ENCODE measurements at regions not wholly inside any gene's neighbourhood (a gene's known extent, or its start where the extent isn't known, plus 50 kb on each side); places are given as distances from the start of the nearest gene placed in this dataset.

DNA sequence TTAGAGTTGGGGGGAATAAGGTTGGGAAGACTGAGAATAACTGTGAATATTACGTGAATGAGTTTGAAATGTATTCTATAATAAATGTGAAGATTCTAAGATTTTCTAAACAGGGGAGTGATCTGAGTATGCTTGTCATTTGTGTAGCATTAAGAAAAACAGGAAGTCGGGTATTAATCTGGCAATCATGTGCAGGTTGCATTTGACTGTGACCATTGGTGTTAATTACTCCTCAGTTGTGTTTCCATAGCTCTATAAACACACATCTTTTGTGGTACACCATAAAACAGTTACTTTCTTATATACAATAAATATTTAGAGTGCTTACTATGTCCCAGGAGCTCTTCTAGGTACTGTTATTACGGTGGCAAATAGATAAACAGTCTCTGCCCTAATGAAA lies 434.4 kb upstream of the PDE3A start:
- no peak for DNase-seq (ENCODE audit: low read depth in 4 of 6, low spot score in 6 of 6)
- no peak overlapping the region for H3K4me3 ChIP-seq (ENCODE audit: low read depth, low read length)
- H3K4me1 ChIP-seq (ENCODE audit: control insufficient read depth, insufficient read depth, low read length): no peaks in the 10 kb centered on the region
- no peaks in the 10 kb centered on the region for H3K27me3 ChIP-seq (ENCODE audit: control insufficient read depth, insufficient read depth, low read length)
- WGBS (ENCODE audit: insufficient coverage): 100% methylated on average over 1 of the region's 3 CpGs
- H3K27ac ChIP-seq (ENCODE audit: low read depth, low read length): no peak overlapping the region
- H3K9me3 ChIP-seq (ENCODE audit: control insufficient read depth, insufficient read depth, low read length): no peaks in the 10 kb centered on the region
- no peaks in the 10 kb centered on the region for H3K36me3 ChIP-seq (ENCODE audit: control insufficient read depth, insufficient read depth, low read length)

DNA sequence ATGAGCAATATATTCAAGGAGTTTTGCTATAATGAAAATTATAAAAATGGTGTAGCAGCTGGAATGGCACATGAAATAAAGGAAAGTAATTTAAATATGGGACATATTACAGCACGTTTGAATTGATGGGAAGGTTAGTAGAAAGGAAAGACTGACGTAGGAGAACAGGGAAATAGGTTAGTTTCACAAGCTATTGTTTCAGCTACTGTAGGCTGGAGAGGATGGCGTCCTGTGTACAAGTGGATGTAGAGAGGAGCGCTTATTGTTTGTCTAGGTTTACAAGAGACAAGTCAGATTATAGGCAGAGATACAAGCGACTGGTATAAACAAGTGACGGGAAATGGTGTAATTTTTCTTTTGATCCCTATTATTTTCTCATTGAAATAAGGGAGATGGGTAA lies 431.2 kb upstream of the PDE3A start:
- Histone ChIP-seq H3K27ac (ENCODE audit: low read depth, low read length) (no peak overlapping the region), H3K36me3 (ENCODE audit: control insufficient read depth, insufficient read depth, low read length) (no peaks in the 10 kb centered on the region), H3K4me3 (ENCODE audit: low read depth, low read length) (no peak overlapping the region), H3K4me1 (ENCODE audit: control insufficient read depth, insufficient read depth, low read length) (no peaks in the 10 kb centered on the region), H3K27me3 (ENCODE audit: control insufficient read depth, insufficient read depth, low read length) (no peaks in the 10 kb centered on the region), H3K9me3 (ENCODE audit: control insufficient read depth, insufficient read depth, low read length) (no peaks in the 10 kb centered on the region)
- 86% methylated on average over 5 of the region's 6 CpGs for WGBS (ENCODE audit: insufficient coverage)
- DNase-seq (ENCODE audit: low read depth in 4 of 6, low spot score in 6 of 6): no peak

DNA sequence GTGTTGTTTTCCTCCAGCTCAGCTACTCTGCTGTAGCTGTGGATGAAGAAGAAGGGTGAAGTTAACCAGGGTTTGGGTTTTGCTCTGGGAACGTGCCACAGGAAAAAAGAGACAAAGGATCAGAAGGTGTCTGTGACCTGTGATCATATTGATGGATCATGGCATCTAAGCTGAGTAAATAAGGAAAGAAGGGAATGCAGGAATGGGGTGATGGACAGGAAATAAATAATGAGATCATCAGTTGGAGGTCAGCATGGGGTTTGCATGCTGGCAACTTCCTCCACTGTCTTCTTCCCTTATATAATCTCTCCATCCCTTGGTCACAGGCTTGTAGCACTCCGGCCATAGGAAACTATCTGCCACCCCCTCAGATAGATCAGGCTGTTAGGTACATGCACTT lies 430.3 kb upstream of the PDE3A start:
- Histone ChIP-seq H3K36me3 (ENCODE audit: control insufficient read depth, insufficient read depth, low read length) (no peaks in the 10 kb centered on the region), H3K9me3 (ENCODE audit: control insufficient read depth, insufficient read depth, low read length) (no peaks in the 10 kb centered on the region), H3K4me1 (ENCODE audit: control insufficient read depth, insufficient read depth, low read length) (no peaks in the 10 kb centered on the region), H3K27ac (ENCODE audit: low read depth, low read length) (no peak overlapping the region), H3K4me3 (ENCODE audit: low read depth, low read length) (no peak overlapping the region), H3K27me3 (ENCODE audit: control insufficient read depth, insufficient read depth, low read length) (no peaks in the 10 kb centered on the region)
- no peak for DNase-seq (ENCODE audit: low read depth in 4 of 6, low spot score in 6 of 6)
- WGBS (ENCODE audit: insufficient coverage): 91% methylated on average over 2 of the region's 2 CpGs

DNA sequence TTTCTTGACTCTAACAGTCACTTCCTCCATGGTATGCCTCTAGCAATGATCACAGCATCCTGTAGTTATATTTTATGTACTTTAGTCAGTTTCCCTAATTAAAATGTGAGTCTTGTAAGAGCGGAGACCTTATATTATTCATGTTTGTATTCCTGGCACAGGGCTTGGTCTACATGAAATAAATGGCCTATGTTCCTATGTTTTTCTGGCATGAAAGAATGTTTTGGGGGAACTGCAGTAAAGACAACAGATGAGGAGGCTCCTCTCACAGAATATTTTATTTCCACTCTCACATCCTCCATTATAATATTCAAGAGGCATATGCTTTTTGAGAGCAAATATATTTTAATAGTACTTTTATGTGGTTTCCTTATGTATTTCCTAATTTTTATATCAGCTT lies 429.8 kb upstream of the PDE3A start:
- Histone ChIP-seq H3K9me3 (ENCODE audit: control insufficient read depth, insufficient read depth, low read length) (no peaks in the 10 kb centered on the region), H3K27me3 (ENCODE audit: control insufficient read depth, insufficient read depth, low read length) (no peaks in the 10 kb centered on the region), H3K27ac (ENCODE audit: low read depth, low read length) (no peak overlapping the region), H3K4me3 (ENCODE audit: low read depth, low read length) (no peak overlapping the region), H3K36me3 (ENCODE audit: control insufficient read depth, insufficient read depth, low read length) (no peaks in the 10 kb centered on the region), H3K4me1 (ENCODE audit: control insufficient read depth, insufficient read depth, low read length) (no peaks in the 10 kb centered on the region)
- WGBS (ENCODE audit: insufficient coverage): no CpG with 5 or more reads among the region's 1 CpG
- DNase-seq (ENCODE audit: low read depth in 4 of 6, low spot score in 6 of 6): no peak

DNA sequence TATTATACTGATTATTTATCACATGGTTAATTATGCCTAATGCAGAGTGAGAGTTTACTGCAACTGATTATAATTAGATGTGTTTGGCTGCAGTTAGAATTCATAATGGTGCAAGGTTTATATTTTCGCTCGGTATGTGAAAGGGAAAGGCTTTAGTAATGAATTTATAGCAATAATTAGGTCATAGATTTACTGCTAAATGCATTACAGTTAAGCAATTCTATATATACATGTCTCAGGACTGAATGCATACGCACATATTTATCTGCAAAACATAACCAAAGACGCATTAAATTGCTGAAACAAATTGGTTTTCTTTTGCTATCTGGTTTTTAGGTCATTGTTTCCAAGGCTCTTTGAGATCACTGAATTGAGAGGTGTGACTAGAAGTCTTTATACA lies 428.1 kb upstream of the PDE3A start:
- DNase-seq (ENCODE audit: low read depth in 4 of 6, low spot score in 6 of 6): peak in 1 of 6 donors; percentile 69
- no CpG with 5 or more reads among the region's 4 CpGs for WGBS (ENCODE audit: insufficient coverage)
- Histone ChIP-seq H3K4me1 (ENCODE audit: control insufficient read depth, insufficient read depth, low read length) (no peaks in the 10 kb centered on the region), H3K27me3 (ENCODE audit: control insufficient read depth, insufficient read depth, low read length) (no peaks in the 10 kb centered on the region), H3K4me3 (ENCODE audit: low read depth, low read length) (no peak overlapping the region), H3K27ac (ENCODE audit: low read depth, low read length) (no peak overlapping the region), H3K9me3 (ENCODE audit: control insufficient read depth, insufficient read depth, low read length) (no peaks in the 10 kb centered on the region), H3K36me3 (ENCODE audit: control insufficient read depth, insufficient read depth, low read length) (no peaks in the 10 kb centered on the region)

DNA sequence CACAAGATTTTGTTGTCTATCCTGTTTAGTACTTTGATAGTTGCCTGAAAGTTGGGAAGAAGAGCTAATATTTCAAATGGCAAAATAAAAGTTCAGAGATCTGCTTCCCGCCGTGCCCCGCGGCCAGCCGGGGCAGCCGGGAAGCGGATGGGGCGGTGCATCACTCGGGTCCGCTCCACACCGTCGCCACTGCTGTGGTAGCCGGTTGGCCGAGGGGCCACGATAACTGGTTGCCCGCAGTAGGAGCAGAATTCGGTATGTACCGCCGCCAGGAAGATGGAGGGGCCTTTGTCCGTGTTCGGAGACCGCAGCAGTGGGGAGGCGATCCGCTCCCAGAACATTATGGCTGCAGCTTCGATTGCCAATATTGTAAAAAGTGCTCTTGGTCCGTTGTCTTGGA lies 427.2 kb upstream of the PDE3A start:
- DNase-seq (ENCODE audit: low read depth in 4 of 6, low spot score in 6 of 6): no peak
- no peak overlapping the region for H3K4me3 ChIP-seq (ENCODE audit: low read depth, low read length)
- no peaks in the 10 kb centered on the region for H3K4me1 ChIP-seq (ENCODE audit: control insufficient read depth, insufficient read depth, low read length)
- no peaks in the 10 kb centered on the region for H3K36me3 ChIP-seq (ENCODE audit: control insufficient read depth, insufficient read depth, low read length)
- no peak overlapping the region for H3K27ac ChIP-seq (ENCODE audit: low read depth, low read length)
- no peaks in the 10 kb centered on the region for H3K27me3 ChIP-seq (ENCODE audit: control insufficient read depth, insufficient read depth, low read length)
- 97% methylated on average over 26 of the region's 26 CpGs for WGBS (ENCODE audit: insufficient coverage)
- no peaks in the 10 kb centered on the region for H3K9me3 ChIP-seq (ENCODE audit: control insufficient read depth, insufficient read depth, low read length)

DNA sequence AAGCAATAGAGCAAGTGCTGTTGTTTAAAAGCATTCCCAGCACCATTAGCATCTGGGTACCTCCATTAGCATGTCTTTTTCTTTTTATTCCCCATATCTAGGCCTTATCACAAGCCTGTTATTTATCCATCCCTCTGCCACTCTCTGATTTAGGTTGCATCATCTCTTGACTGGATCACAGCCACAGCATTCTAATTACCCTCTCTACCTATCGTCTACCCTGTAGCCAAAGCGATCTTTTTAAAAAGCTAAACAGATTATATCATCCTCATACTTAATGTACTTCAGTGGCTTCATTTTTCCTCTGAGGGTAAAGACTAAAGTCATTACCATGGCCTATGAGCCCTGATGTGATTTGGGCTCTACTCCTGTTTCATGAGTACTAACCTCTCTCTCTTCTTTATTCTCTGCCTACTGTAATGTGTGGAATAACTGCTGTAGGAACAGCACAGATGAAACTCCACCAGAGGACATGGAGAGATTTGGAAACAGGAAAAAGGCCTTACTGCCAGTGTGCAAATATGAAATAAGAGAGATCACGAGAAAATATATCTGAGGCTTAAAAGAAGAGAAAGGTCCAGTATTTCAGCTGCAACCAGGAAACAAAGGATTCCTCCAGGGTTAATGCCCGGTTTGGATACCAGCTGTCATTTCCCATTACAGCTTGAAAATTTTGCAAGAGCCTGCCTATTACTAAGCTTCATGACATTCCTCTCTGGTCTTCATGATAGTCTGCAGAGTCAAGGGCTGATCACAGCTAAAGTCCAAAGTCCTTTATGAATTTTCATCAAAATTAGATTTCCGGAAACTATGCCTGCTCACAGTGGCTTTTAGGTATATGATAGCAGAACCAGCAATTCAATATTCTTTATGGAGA lies 422.5 kb upstream of the PDE3A start:
- H3K4me3 ChIP-seq (ENCODE audit: low read depth, low read length): no peak overlapping the region
- no peak overlapping the region for H3K27ac ChIP-seq (ENCODE audit: low read depth, low read length)
- H3K27me3 ChIP-seq (ENCODE audit: control insufficient read depth, insufficient read depth, low read length): no peaks in the 10 kb centered on the region
- no peaks in the 10 kb centered on the region for H3K4me1 ChIP-seq (ENCODE audit: control insufficient read depth, insufficient read depth, low read length)
- no peaks in the 10 kb centered on the region for H3K9me3 ChIP-seq (ENCODE audit: control insufficient read depth, insufficient read depth, low read length)
- DNase-seq (ENCODE audit: low read depth in 4 of 6, low spot score in 6 of 6): no peak
- no peaks in the 10 kb centered on the region for H3K36me3 ChIP-seq (ENCODE audit: control insufficient read depth, insufficient read depth, low read length)
- WGBS (ENCODE audit: insufficient coverage): 89% methylated on average over 3 of the region's 5 CpGs

DNA sequence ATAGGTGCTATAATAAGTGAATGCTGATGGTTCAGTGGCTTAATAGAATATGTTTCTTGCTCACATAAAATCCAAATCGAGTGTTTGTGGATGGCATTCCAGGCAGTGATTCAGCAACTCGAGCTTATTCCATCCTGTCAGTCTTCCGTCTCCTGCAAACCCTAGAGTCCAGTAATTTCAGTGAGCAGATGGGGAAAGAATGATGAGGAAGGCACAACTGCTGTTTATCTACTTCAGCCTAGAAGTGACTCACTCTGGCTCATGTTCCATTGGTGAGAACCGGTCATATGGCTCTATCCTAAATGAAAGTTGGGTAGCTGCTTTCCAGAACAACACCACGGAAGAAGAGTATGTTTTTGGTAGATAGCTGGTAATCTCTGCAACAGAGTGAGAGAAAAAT lies 421.8 kb upstream of the PDE3A start:
- DNase-seq (ENCODE audit: low read depth in 4 of 6, low spot score in 6 of 6): no peak
- Histone ChIP-seq H3K4me3 (ENCODE audit: low read depth, low read length) (no peak overlapping the region), H3K9me3 (ENCODE audit: control insufficient read depth, insufficient read depth, low read length) (no peaks in the 10 kb centered on the region), H3K27ac (ENCODE audit: low read depth, low read length) (no peak overlapping the region), H3K36me3 (ENCODE audit: control insufficient read depth, insufficient read depth, low read length) (no peaks in the 10 kb centered on the region), H3K4me1 (ENCODE audit: control insufficient read depth, insufficient read depth, low read length) (no peaks in the 10 kb centered on the region), H3K27me3 (ENCODE audit: control insufficient read depth, insufficient read depth, low read length) (no peaks in the 10 kb centered on the region)
- WGBS (ENCODE audit: insufficient coverage): no CpG with 5 or more reads among the region's 5 CpGs

DNA sequence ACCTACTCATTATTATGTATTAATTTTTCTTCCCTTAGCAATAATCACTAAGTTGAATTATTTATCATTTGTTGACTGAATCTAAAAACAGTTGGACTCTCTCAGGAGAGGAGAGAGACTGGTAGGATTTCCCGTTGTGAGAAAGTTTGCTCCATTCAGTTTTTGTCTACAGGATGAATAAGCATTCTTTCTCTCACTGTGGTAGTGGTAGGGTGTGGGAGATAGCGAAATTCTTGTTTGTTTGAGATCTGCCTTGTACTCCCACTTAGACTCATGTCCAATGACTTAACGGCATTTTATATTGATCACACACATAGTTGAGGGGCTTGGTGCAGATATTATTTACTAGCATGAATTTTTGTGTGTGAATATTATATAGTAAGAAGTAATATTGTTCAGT lies 421.0 kb upstream of the PDE3A start:
- no peak overlapping the region for H3K4me3 ChIP-seq (ENCODE audit: low read depth, low read length)
- H3K27ac ChIP-seq (ENCODE audit: low read depth, low read length): no peak overlapping the region
- no peaks in the 10 kb centered on the region for H3K9me3 ChIP-seq (ENCODE audit: control insufficient read depth, insufficient read depth, low read length)
- WGBS (ENCODE audit: insufficient coverage): no CpG with 5 or more reads among the region's 3 CpGs
- H3K27me3 ChIP-seq (ENCODE audit: control insufficient read depth, insufficient read depth, low read length): no peaks in the 10 kb centered on the region
- H3K4me1 ChIP-seq (ENCODE audit: control insufficient read depth, insufficient read depth, low read length): no peaks in the 10 kb centered on the region
- H3K36me3 ChIP-seq (ENCODE audit: control insufficient read depth, insufficient read depth, low read length): no peaks in the 10 kb centered on the region
- no peak for DNase-seq (ENCODE audit: low read depth in 4 of 6, low spot score in 6 of 6)

DNA sequence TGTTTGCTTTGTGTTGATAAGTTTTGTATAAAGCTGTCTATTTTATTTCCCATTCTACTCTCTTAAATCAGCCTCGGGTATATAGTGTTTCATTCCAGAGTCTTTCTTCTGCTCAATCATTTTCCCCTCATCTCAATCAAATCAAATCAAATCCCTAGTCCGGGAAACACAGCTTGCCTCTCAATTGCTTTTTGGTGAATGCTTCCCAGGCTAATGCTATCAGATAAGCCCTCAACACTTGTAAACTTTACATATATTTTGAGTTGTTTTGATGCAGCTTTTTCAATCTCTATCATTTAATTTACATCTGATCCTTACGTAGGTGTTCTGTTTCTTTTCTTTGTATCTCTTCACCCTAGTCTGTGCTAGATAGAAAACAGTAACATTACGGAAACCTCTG lies 416.7 kb upstream of the PDE3A start:
- H3K4me3 ChIP-seq (ENCODE audit: low read depth, low read length): no peak overlapping the region
- no peaks in the 10 kb centered on the region for H3K27me3 ChIP-seq (ENCODE audit: control insufficient read depth, insufficient read depth, low read length)
- H3K36me3 ChIP-seq (ENCODE audit: control insufficient read depth, insufficient read depth, low read length): no peaks in the 10 kb centered on the region
- no peak for DNase-seq (ENCODE audit: low read depth in 4 of 6, low spot score in 6 of 6)
- H3K9me3 ChIP-seq (ENCODE audit: control insufficient read depth, insufficient read depth, low read length): no peaks in the 10 kb centered on the region
- 57% methylated on average over 1 of the region's 4 CpGs for WGBS (ENCODE audit: insufficient coverage)
- H3K27ac ChIP-seq (ENCODE audit: low read depth, low read length): no peak overlapping the region
- no peaks in the 10 kb centered on the region for H3K4me1 ChIP-seq (ENCODE audit: control insufficient read depth, insufficient read depth, low read length)

Measured in spinal cord (tissue), 9 donors.